ENCODE measurements at regions not wholly inside any gene's neighbourhood (a gene's known extent, or its start where the extent isn't known, plus 50 kb on each side); places are given as distances from the start of the nearest gene placed in this dataset.

DNA sequence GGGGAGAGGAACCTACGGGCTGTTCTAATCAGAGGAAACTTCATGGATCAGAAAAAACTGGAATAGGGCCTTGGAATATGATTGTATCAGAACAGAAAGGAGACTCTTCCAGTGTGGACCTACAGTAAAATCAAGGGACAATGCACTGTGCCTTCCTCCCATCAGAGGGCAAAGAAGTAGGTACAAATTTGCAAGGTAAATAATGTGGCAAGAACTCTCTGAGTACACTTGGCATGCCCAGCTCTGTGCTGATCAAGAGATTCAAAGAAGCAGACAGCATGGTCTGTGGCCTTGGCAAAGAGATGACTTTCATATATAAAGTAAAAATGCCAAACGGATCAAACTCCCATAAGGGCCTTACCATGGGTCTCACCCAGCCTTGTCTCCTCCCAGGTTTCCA is 242.6 kb upstream of the OSR1 start:
- Histone ChIP-seq H3K36me3 (ENCODE audit: insufficient read depth) (no peaks in the 10 kb centered on the region), H4K20me1 (ENCODE audit: insufficient read depth) (no peaks in the 10 kb centered on the region), H3K4me2 (no peak overlapping the region), H2AFZ (ENCODE audit: low read depth) (no peak overlapping the region), H3K79me2 (ENCODE audit: insufficient read depth, low read depth) (no peaks in the 10 kb centered on the region), H3K4me1 (ENCODE audit: low read depth, poor library complexity, severe bottlenecking) (no peaks in the 10 kb centered on the region), H3K27me3 (ENCODE audit: insufficient read depth, low read depth) (no peaks in the 10 kb centered on the region), H3K27ac (no peak overlapping the region), H3K4me3 (IDR thresholded peaks at IDR 0.05; ENCODE audit: insufficient read depth, low read depth, low read length) (no peak overlapping the region), H3K9ac (no peak overlapping the region)
- no peak for TF ChIP-seq CTCF (conservative IDR thresholded peaks at IDR 0.05; ENCODE audit: low read depth, low read length)

GRCh38 chr2:19600506-19600905 is 242.1 kb upstream of the OSR1 start:
- H3K27me3 ChIP-seq (ENCODE audit: insufficient read depth, low read depth): no peaks in the 10 kb centered on the region
- H3K4me2 ChIP-seq: no peak overlapping the region
- H3K27ac ChIP-seq: no peak overlapping the region
- H3K79me2 ChIP-seq (ENCODE audit: insufficient read depth, low read depth): no peaks in the 10 kb centered on the region
- H3K4me1 ChIP-seq (ENCODE audit: low read depth, poor library complexity, severe bottlenecking): no peaks in the 10 kb centered on the region
- H2AFZ ChIP-seq (ENCODE audit: low read depth): no peak overlapping the region
- no peaks in the 10 kb centered on the region for H4K20me1 ChIP-seq (ENCODE audit: insufficient read depth)
- no peak overlapping the region for H3K9ac ChIP-seq
- TF ChIP-seq CTCF (conservative IDR thresholded peaks at IDR 0.05; ENCODE audit: low read depth, low read length): no peak
- H3K4me3 ChIP-seq (IDR thresholded peaks at IDR 0.05; ENCODE audit: insufficient read depth, low read depth, low read length): no peak overlapping the region
- H3K36me3 ChIP-seq (ENCODE audit: insufficient read depth): no peaks in the 10 kb centered on the region

- Histone ChIP-seq H3K79me2 (ENCODE audit: insufficient read depth, low read depth) (no peaks in the 10 kb centered on the region), H3K36me3 (ENCODE audit: insufficient read depth) (no peaks in the 10 kb centered on the region), H4K20me1 (ENCODE audit: insufficient read depth) (no peaks in the 10 kb centered on the region), H3K9ac (no peak overlapping the region), H2AFZ (ENCODE audit: low read depth) (no peak overlapping the region), H3K4me3 (IDR thresholded peaks at IDR 0.05; ENCODE audit: insufficient read depth, low read depth, low read length) (no peak overlapping the region), H3K4me2 (no peak overlapping the region), H3K27me3 (ENCODE audit: insufficient read depth, low read depth) (no peaks in the 10 kb centered on the region), H3K4me1 (ENCODE audit: low read depth, poor library complexity, severe bottlenecking) (no peaks in the 10 kb centered on the region), H3K27ac (no peak overlapping the region)
- TF ChIP-seq CTCF (conservative IDR thresholded peaks at IDR 0.05; ENCODE audit: low read depth, low read length): no peak
These were observed 240.5 kb upstream of the OSR1 start for GRCh38 chr2:19598971-19599370.

GRCh38 chr2:19592197-19592596 is 233.8 kb upstream of the OSR1 start:
- Histone ChIP-seq H3K9ac (no peak overlapping the region), H4K20me1 (ENCODE audit: insufficient read depth) (no peaks in the 10 kb centered on the region), H3K79me2 (ENCODE audit: insufficient read depth, low read depth) (no peaks in the 10 kb centered on the region), H2AFZ (ENCODE audit: low read depth) (no peak overlapping the region), H3K27me3 (ENCODE audit: insufficient read depth, low read depth) (no peaks in the 10 kb centered on the region), H3K36me3 (ENCODE audit: insufficient read depth) (no peaks in the 10 kb centered on the region), H3K27ac (no peak overlapping the region), H3K4me3 (IDR thresholded peaks at IDR 0.05; ENCODE audit: insufficient read depth, low read depth, low read length) (no peak overlapping the region), H3K4me1 (ENCODE audit: low read depth, poor library complexity, severe bottlenecking) (no peaks in the 10 kb centered on the region), H3K4me2 (no peak overlapping the region)
- TF ChIP-seq CTCF (conservative IDR thresholded peaks at IDR 0.05; ENCODE audit: low read depth, low read length): no peak

- TF ChIP-seq CTCF (conservative IDR thresholded peaks at IDR 0.05; ENCODE audit: low read depth, low read length): no peak
- no peaks in the 10 kb centered on the region for H3K4me1 ChIP-seq (ENCODE audit: low read depth, poor library complexity, severe bottlenecking)
- H3K27me3 ChIP-seq (ENCODE audit: insufficient read depth, low read depth): no peaks in the 10 kb centered on the region
- H4K20me1 ChIP-seq (ENCODE audit: insufficient read depth): no peaks in the 10 kb centered on the region
- no peaks in the 10 kb centered on the region for H3K36me3 ChIP-seq (ENCODE audit: insufficient read depth)
- H3K79me2 ChIP-seq (ENCODE audit: insufficient read depth, low read depth): no peaks in the 10 kb centered on the region
- no peak overlapping the region for H3K4me3 ChIP-seq (IDR thresholded peaks at IDR 0.05; ENCODE audit: insufficient read depth, low read depth, low read length)
- H3K27ac ChIP-seq: no peak overlapping the region
- no peak overlapping the region for H2AFZ ChIP-seq (ENCODE audit: low read depth)
- no peak overlapping the region for H3K9ac ChIP-seq
- H3K4me2 ChIP-seq: no peak overlapping the region
These were observed 231.4 kb upstream of the OSR1 start for GRCh38 chr2:19589791-19590190.

Data from KMS-11 (cell line).